Subcutaneous abdominal adipose tissue (tissue), 5 donors: ENCODE measurements at regions not wholly inside any gene's neighbourhood (a gene's known extent, or its start where the extent isn't known, plus 50 kb on each side); places are given as distances from the start of the nearest gene placed in this dataset.

Source experiments
- H3K27ac ChIP-seq: one replicate; pipeline ENCODE4 v1.7.0; 2013; ENCODE audit warnings: low read depth, mild to moderate bottlenecking, inconsistent platforms, low read length, moderate library complexity
- H3K27me3 ChIP-seq, 5 donors: one replicate each; pipeline ENCODE4 v1.7.0; 2013; ENCODE audit warnings: low read length in 5 of 5, inconsistent platforms in 1 of 5; ENCODE audit not compliant: control insufficient read depth in 5 of 5, insufficient read depth in 4 of 5
- H3K36me3 ChIP-seq, 5 donors: one replicate each; pipeline ENCODE4 v1.7.0; 2013; ENCODE audit warnings: low read length in 5 of 5; ENCODE audit not compliant: control insufficient read depth in 5 of 5, insufficient read depth in 5 of 5
- H3K4me1 ChIP-seq, 5 donors: one replicate each; pipeline ENCODE4 v1.7.0; 2013; ENCODE audit warnings: low read length in 5 of 5, mild to moderate bottlenecking in 3 of 5, moderate library complexity in 1 of 5; ENCODE audit not compliant: control insufficient read depth in 5 of 5, insufficient read depth in 5 of 5
- H3K4me3 ChIP-seq, 5 donors: one replicate each; pipeline ENCODE4 v1.7.0; 2013; ENCODE audit warnings: low read length in 5 of 5, low read depth in 1 of 5
- H3K9ac ChIP-seq, 5 donors: one replicate each; pipeline ENCODE4 v1.7.0; 2013; ENCODE audit warnings: low read length in 5 of 5, mild to moderate bottlenecking in 4 of 5, moderate library complexity in 3 of 5
- H3K9me3 ChIP-seq, 5 donors: one replicate each; pipeline ENCODE4 v1.7.0; 2013; ENCODE audit warnings: low read length in 5 of 5; ENCODE audit not compliant: control insufficient read depth in 5 of 5
- donor health status: healthy.
- donor health status: healthy.
- donor health status: healthy.
- donor health status: healthy.
- donor health status: healthy.

GRCh38 chr1:30377230-30378002 is 346.0 kb downstream of the MATN1 start:
- Histone ChIP-seq H3K27me3 (peaks cover 22 to 65% (median 28%) of the 10 kb centered on the region in 5 donors), H3K36me3 (no peaks in the 10 kb centered on the region), H3K27ac (no peak overlapping the region), H3K9me3 (no peaks in the 10 kb centered on the region), H3K9ac (no peak overlapping the region), H3K4me1 (peaks cover 0 to 13% (median 4%) of the 10 kb centered on the region in 5 donors), H3K4me3 (no peak overlapping the region)

GRCh38 chr1:30376054-30376697 is 347.2 kb downstream of the MATN1 start:
- H3K4me3 ChIP-seq = no peak overlapping the region
- peaks cover 0 to 13% (median 4%) of the 10 kb centered on the region in 5 donors for H3K4me1 ChIP-seq
- H3K36me3 ChIP-seq = no peaks in the 10 kb centered on the region
- no peak overlapping the region for H3K27ac ChIP-seq
- no peak overlapping the region for H3K9ac ChIP-seq
- peaks cover 20 to 56% (median 23%) of the 10 kb centered on the region in 5 donors for H3K27me3 ChIP-seq
- H3K9me3 ChIP-seq = no peaks in the 10 kb centered on the region

- Histone ChIP-seq H3K4me1 (peaks cover 0 to 9% (median 2%) of the 10 kb centered on the region in 5 donors), H3K9me3 (no peaks in the 10 kb centered on the region), H3K4me3 (no peak overlapping the region), H3K27ac (no peak overlapping the region), H3K27me3 (peaks cover 20 to 56% (median 23%) of the 10 kb centered on the region in 5 donors), H3K36me3 (no peaks in the 10 kb centered on the region), H3K9ac (no peak overlapping the region)
These were observed 348.2 kb downstream of the MATN1 start for GRCh38 chr1:30375156-30375555.

GRCh38 chr1:30374400-30375070 is 348.9 kb downstream of the MATN1 start:
- no peaks in the 10 kb centered on the region for H3K9me3 ChIP-seq
- no peaks in the 10 kb centered on the region for H3K36me3 ChIP-seq
- no peak overlapping the region for H3K4me3 ChIP-seq
- no peak overlapping the region for H3K9ac ChIP-seq
- H3K4me1 ChIP-seq = peaks cover 0 to 6% (median 0%) of the 10 kb centered on the region in 5 donors
- no peak overlapping the region for H3K27ac ChIP-seq
- peaks cover 20 to 56% (median 23%) of the 10 kb centered on the region in 5 donors for H3K27me3 ChIP-seq

- Histone ChIP-seq H3K9ac (no peak overlapping the region), H3K4me1 (peaks cover 0 to under 1% (median 0%) of the 10 kb centered on the region in 5 donors), H3K36me3 (no peaks in the 10 kb centered on the region), H3K27me3 (peaks cover 18 to 50% (median 22%) of the 10 kb centered on the region in 5 donors), H3K9me3 (no peaks in the 10 kb centered on the region), H3K27ac (no peak overlapping the region), H3K4me3 (no peak overlapping the region)
These were observed 349.6 kb downstream of the MATN1 start for GRCh38 chr1:30373471-30374399.

- H3K36me3 ChIP-seq = no peaks in the 10 kb centered on the region
- H3K27ac ChIP-seq = no peak overlapping the region
- H3K4me3 ChIP-seq = no peak overlapping the region
- H3K9ac ChIP-seq = no peak overlapping the region
- H3K27me3 ChIP-seq = peaks cover 13 to 46% (median 20%) of the 10 kb centered on the region in 5 donors
- H3K9me3 ChIP-seq = no peaks in the 10 kb centered on the region
- no peaks in the 10 kb centered on the region for H3K4me1 ChIP-seq
These were observed 350.5 kb downstream of the MATN1 start for GRCh38 chr1:30372792-30373433.

- Histone ChIP-seq H3K27me3 (peaks cover 6 to 38% (median 15%) of the 10 kb centered on the region in 5 donors), H3K9me3 (no peaks in the 10 kb centered on the region), H3K4me1 (no peaks in the 10 kb centered on the region), H3K27ac (no peak overlapping the region), H3K9ac (no peak overlapping the region), H3K4me3 (no peak overlapping the region), H3K36me3 (no peaks in the 10 kb centered on the region)
These were observed 351.2 kb downstream of the MATN1 start for GRCh38 chr1:30371888-30372791.

- Histone ChIP-seq H3K27me3 (peaks cover 3 to 32% (median 10%) of the 10 kb centered on the region in 5 donors), H3K9ac (no peak overlapping the region)
These were observed 352.1 kb downstream of the MATN1 start for GRCh38 chr1:30371179-30371788.

More at GRCh38 chr1:30371179-30371788, 352.1 kb downstream of the MATN1 start:
- Histone ChIP-seq H3K27ac (no peak overlapping the region), H3K4me1 (no peaks in the 10 kb centered on the region), H3K36me3 (no peaks in the 10 kb centered on the region), H3K9me3 (no peaks in the 10 kb centered on the region), H3K4me3 (no peak overlapping the region)
